PC-9 (cell line): ENCODE measurements at regions not wholly inside any gene's neighbourhood (a gene's known extent, or its start where the extent isn't known, plus 50 kb on each side); places are given as distances from the start of the nearest gene placed in this dataset.

Experiments
- BruUV-seq: library from RNA; stranded (reverse); fragments of 400-500 nt; replicated peaks from 2 replicates; lab custom pipeline; 2021; lab: Mats Ljungman, UMichigan
- CTCF ChIA-PET: fragments of 300-600 bp; sonication (Branson Sonifier 250); formaldehyde crosslinking; loops from one replicate; lab custom pipeline; 2022; ENCODE audit warnings: antibody characterized with exemption; lab: Charles Lee
- POLR2A ChIA-PET: fragments of 300-600 bp; sonication (Branson Sonifier 250); formaldehyde crosslinking; loops from one replicate; lab custom pipeline; 2022; ENCODE audit warnings: antibody characterized with exemption; ENCODE audit not compliant: unreplicated experiment; lab: Charles Lee
- DNase-seq, 2 experiments: peaks; one replicate each; pipeline versions ENCODE4 v3.0.0 to v3.0.0-alpha.2; 2015 to 2022; ENCODE audit warnings: mixed read lengths in 1 of 2
- H2AFZ ChIP-seq: fragments of 200-600 bp; sonication (generic); 2 replicates; pipeline ENCODE4 v1.8.1; 2017; ENCODE audit warnings: antibody characterized with exemption
- H3F3A ChIP-seq: fragments of 200-600 bp; sonication (generic); 2 replicates; pipeline ENCODE4 v1.8.1; 2017; ENCODE audit warnings: antibody characterized with exemption, mild to moderate bottlenecking, low read depth; ENCODE audit not compliant: insufficient read depth
- H3K27ac ChIP-seq: fragments of 200-600 bp; sonication (generic); 2 replicates; pipeline ENCODE4 v1.6.1; 2016; ENCODE audit warnings: mixed run types
- H3K27me3 ChIP-seq: fragments of 200-600 bp; sonication (generic); 2 replicates; pipeline ENCODE4 v1.6.1; 2016; ENCODE audit warnings: low read depth, mixed run types; ENCODE audit not compliant: insufficient read depth
- H3K36me3 ChIP-seq: fragments of 200-600 bp; sonication (generic); 2 replicates; pipeline ENCODE4 v1.6.1; 2016; ENCODE audit warnings: low read depth, mixed run types
- H3K4me1 ChIP-seq: fragments of 200-600 bp; sonication (generic); replicated peaks from 2 replicates; pipeline ENCODE4 v1.6.1; 2016; ENCODE audit warnings: mixed run types; ENCODE audit not compliant: insufficient read depth
- H3K4me2 ChIP-seq: fragments of 200-600 bp; sonication (generic); 2 replicates; pipeline ENCODE4 v1.6.1; 2017; ENCODE audit warnings: mixed run types
- H3K4me3 ChIP-seq: fragments of 200-600 bp; sonication (generic); 2 replicates; pipeline ENCODE4 v1.6.1; 2016; ENCODE audit warnings: mixed run types
- H3K79me2 ChIP-seq: fragments of 200-600 bp; sonication (generic); 2 replicates; pipeline ENCODE4 v1.6.1; 2017; ENCODE audit warnings: low read depth, mixed run types
- H3K9me2 ChIP-seq: fragments of 200-600 bp; sonication (generic); 2 replicates; pipeline ENCODE4 v1.8.1; 2017; ENCODE audit warnings: mild to moderate bottlenecking; ENCODE audit not compliant: insufficient read depth
- H3K9me3 ChIP-seq: fragments of 200-600 bp; sonication (generic); 2 replicates; pipeline ENCODE4 v1.8.1; 2016; ENCODE audit warnings: low read depth; ENCODE audit not compliant: insufficient read depth
- H4K20me1 ChIP-seq: fragments of 200-600 bp; sonication (generic); 2 replicates; pipeline ENCODE4 v1.8.1; 2017; ENCODE audit not compliant: insufficient read depth
- CTCF ChIP-seq: fragments of 200-600 bp; sonication (generic); conservative IDR thresholded peaks from 2 replicates; pipeline ENCODE4 v1.6.1; 2017; ENCODE audit warnings: mixed run types, antibody characterized with exemption, mild to moderate bottlenecking, moderate library complexity
- EZH2 ChIP-seq: fragments of 200-600 bp; sonication (generic); IDR thresholded peaks from 2 replicates; pipeline ENCODE4 v1.8.0; 2017; ENCODE audit warnings: antibody characterized with exemption, low read depth
- intact Hi-C: fragments of 100-400 bp; cut with micrococcal nuclease; formaldehyde crosslinking; loops from one replicate; pipeline ENCODE4 v1.10.0; 2022; ENCODE audit not compliant: unreplicated experiment

GRCh38 chr18:24840640-24841039 is 380.2 kb downstream of the HRH4 start:
- BruUV-seq, result no TSS peak
- TF ChIP-seq EZH2 (no peak), CTCF (no peak)
- Histone ChIP-seq H3K27me3 (0 out of 2 replicates have a peak, but pooled peaks cover 4% of the 10 kb centered on the region), H3K4me1 (no peaks in the 10 kb centered on the region), H3F3A (no peaks in the 10 kb centered on the region), H3K4me2 (no peak overlapping the region), H4K20me1 (no peaks in the 10 kb centered on the region), H3K9me2 (no peaks in the 10 kb centered on the region), H2AFZ (no peak overlapping the region), H3K79me2 (no peaks in the 10 kb centered on the region), H3K9me3 (no peaks in the 10 kb centered on the region), H3K27ac (no peak overlapping the region), H3K36me3 (no peaks in the 10 kb centered on the region), H3K4me3 (no peak overlapping the region)
- no peak for DNase-seq
- ChIA-PET POLR2A (no interaction called here), CTCF (no interaction called here)
- intact Hi-C loops, result no loop called here

GRCh38 chr18:24841536-24841935 is 381.1 kb downstream of the HRH4 start:
- CTCF ChIA-PET, result no interaction called here
- TF ChIP-seq CTCF (no peak), EZH2 (no peak)
- Histone ChIP-seq H3K4me1 (no peaks in the 10 kb centered on the region), H3K79me2 (no peaks in the 10 kb centered on the region), H3K9me2 (no peaks in the 10 kb centered on the region), H3K4me3 (no peak overlapping the region), H3K9me3 (no peaks in the 10 kb centered on the region), H3K27me3 (0 out of 2 replicates have a peak, but pooled peaks cover 4% of the 10 kb centered on the region), H4K20me1 (no peaks in the 10 kb centered on the region), H3F3A (no peaks in the 10 kb centered on the region), H3K36me3 (no peaks in the 10 kb centered on the region), H3K4me2 (no peak overlapping the region), H2AFZ (no peak overlapping the region), H3K27ac (no peak overlapping the region)
- no TSS peak for BruUV-seq
- intact Hi-C loops, result no loop called here
- POLR2A ChIA-PET, result no interaction called here
- no peak for DNase-seq

- CTCF ChIA-PET, result no interaction called here
- no TSS peak for BruUV-seq
- no peaks in the 10 kb centered on the region for H3K9me2 ChIP-seq
Observed at GRCh38 chr18:24843123-24843522, 382.7 kb downstream of the HRH4 start.

More at GRCh38 chr18:24843123-24843522, 382.7 kb downstream of the HRH4 start:
- H3K27me3 ChIP-seq, result 0 out of 2 replicates have a peak, but pooled peaks cover 4% of the 10 kb centered on the region
- no peaks in the 10 kb centered on the region for H3K9me3 ChIP-seq
- H2AFZ ChIP-seq, result no peak overlapping the region
- no peak overlapping the region for H3K27ac ChIP-seq
- H3K4me2 ChIP-seq, result no peak overlapping the region
- H3K36me3 ChIP-seq, result no peaks in the 10 kb centered on the region
- intact Hi-C loops, result no loop called here
- no peaks in the 10 kb centered on the region for H3K79me2 ChIP-seq
- TF ChIP-seq CTCF (no peak), EZH2 (no peak)
- no peaks in the 10 kb centered on the region for H4K20me1 ChIP-seq
- H3K4me3 ChIP-seq, result no peak overlapping the region
- POLR2A ChIA-PET, result no interaction called here
- H3K4me1 ChIP-seq, result no peaks in the 10 kb centered on the region
- H3F3A ChIP-seq, result no peaks in the 10 kb centered on the region
- no peak for DNase-seq
